ENCODE measurements at regions not wholly inside any gene's neighbourhood (a gene's known extent, or its start where the extent isn't known, plus 50 kb on each side); places are given as distances from the start of the nearest gene placed in this dataset.
"Not testable (repeated sequence)": the region's sequence is repeated elsewhere in the genome, so short reads cannot be mapped to it uniquely, and the experiment has no call there.

DNA sequence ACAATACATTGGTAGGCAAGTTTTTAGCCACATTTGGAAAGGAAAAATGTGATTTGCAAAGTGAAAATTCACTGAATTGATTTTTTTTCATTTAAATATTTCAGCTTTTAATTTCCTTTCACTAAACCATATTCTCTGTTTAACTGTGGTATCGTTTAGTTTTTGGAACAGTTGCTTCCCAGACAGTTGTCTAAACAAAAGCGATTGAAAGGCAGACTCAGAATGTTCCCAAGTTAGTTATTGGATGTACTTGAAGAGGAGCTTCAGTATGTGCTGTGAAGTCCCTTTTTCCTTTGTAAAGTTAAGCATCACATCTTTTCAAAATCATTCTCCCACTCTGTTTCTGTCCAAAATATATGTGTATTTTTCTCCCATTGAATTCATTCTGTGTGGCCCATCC lies 623.4 kb upstream of the LUZP2 start:
- H3K36me3 Mint-ChIP-seq (ENCODE audit: low read depth), result no peaks in the 10 kb centered on the region
- no peak overlapping the region for H3K27ac Mint-ChIP-seq
- peaks cover 6% of the 10 kb centered on the region; the same call in 1 of the 2 replicates for H3K4me1 Mint-ChIP-seq (ENCODE audit: low read depth)
- H3K27me3 Mint-ChIP-seq (ENCODE audit: insufficient read depth), result 0 out of 2 replicates have a peak, but pooled peaks cover 1% of the 10 kb centered on the region
- TF ChIP-seq, protein P1, sequence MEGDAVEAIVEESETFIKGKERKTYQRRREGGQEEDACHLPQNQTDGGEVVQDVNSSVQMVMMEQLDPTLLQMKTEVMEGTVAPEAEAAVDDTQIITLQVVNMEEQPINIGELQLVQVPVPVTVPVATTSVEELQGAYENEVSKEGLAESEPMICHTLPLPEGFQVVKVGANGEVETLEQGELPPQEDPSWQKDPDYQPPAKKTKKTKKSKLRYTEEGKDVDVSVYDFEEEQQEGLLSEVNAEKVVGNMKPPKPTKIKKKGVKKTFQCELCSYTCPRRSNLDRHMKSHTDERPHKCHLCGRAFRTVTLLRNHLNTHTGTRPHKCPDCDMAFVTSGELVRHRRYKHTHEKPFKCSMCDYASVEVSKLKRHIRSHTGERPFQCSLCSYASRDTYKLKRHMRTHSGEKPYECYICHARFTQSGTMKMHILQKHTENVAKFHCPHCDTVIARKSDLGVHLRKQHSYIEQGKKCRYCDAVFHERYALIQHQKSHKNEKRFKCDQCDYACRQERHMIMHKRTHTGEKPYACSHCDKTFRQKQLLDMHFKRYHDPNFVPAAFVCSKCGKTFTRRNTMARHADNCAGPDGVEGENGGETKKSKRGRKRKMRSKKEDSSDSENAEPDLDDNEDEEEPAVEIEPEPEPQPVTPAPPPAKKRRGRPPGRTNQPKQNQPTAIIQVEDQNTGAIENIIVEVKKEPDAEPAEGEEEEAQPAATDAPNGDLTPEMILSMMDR (IDR thresholded peaks at IDR 0.05), result no peak
- H3K9me3 Mint-ChIP-seq, result peaks cover 4% of the 10 kb centered on the region; the same call in 1 of the 2 replicates
- DNase-seq, result no peak
- H3K4me3 Mint-ChIP-seq, result no peak overlapping the region

- TF ChIP-seq, protein P1 (IDR thresholded peaks at IDR 0.05), result no peak
- peaks cover 7% of the 10 kb centered on the region for H3K4me1 Mint-ChIP-seq (ENCODE audit: low read depth)
- no peak for DNase-seq
- no peaks in the 10 kb centered on the region for H3K36me3 Mint-ChIP-seq (ENCODE audit: low read depth)
- H3K4me3 Mint-ChIP-seq, result no peak overlapping the region
- H3K27ac Mint-ChIP-seq, result no peak overlapping the region
- no peaks in the 10 kb centered on the region for H3K9me3 Mint-ChIP-seq
- 0 out of 2 replicates have a peak, but pooled peaks cover 1% of the 10 kb centered on the region for H3K27me3 Mint-ChIP-seq (ENCODE audit: insufficient read depth)
Observed at GRCh38 chr11:23875176-23875850, 621.5 kb upstream of the LUZP2 start.

DNA sequence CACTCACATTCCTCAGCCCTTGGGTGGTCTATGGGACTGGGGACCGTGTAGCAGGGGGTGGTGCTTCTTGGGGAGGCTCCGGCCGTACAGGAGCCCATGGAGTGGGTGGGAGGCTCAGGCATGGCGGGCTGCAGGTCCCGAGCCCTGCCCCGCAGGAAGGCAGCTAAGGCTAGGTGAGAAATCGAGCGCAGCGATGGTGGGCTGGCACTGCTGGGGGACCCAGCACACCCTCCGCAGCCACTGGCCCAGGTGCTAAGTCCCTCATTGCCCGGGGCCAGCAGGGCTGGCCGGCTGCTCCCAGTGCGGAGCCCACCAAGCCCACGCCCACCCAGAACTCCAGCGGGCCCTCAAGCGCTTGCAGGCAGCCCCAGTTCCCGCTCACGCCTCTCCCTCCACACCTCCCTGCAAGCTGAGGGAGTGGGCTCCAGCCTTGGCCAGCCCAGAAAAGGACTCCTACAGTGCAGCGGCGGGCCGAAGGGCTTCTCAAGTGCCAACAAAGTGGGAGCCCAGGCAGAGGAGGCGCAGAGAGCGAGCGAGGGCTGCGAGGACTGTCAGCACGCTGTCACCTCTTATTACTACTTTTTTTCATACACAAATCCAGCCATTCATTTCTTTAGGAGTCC lies 613.3 kb upstream of the LUZP2 start:
- peaks cover 16% of the 10 kb centered on the region for H3K36me3 Mint-ChIP-seq (ENCODE audit: low read depth)

DNA sequence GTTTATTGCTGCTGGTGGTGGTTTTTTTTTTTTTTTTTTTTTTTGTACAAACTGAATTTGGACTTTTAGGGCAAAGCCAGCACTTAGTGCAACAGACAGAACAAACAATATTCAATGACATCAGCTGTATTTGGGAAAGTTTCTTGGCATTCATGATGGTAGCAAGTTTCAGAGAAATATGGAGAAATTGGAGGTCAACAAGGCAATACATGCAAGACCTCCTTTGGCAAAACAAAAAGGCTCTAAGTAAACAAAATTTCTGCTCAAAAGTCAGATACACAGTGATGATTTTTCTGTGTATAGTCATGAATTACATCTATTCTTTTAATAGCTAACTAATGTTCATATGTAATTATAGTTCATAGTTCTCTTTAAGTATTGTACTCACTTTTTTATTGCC lies 612.5 kb upstream of the LUZP2 start:
- peaks cover 13% of the 10 kb centered on the region for H3K4me1 Mint-ChIP-seq (ENCODE audit: low read depth)
- DNase-seq, result no peak
- no peak overlapping the region for H3K27ac Mint-ChIP-seq
- TF ChIP-seq, protein P1 (IDR thresholded peaks at IDR 0.05), result no peak
- no peak overlapping the region for H3K4me3 Mint-ChIP-seq
- no peaks in the 10 kb centered on the region; the same call in 1 of the 2 replicates for H3K27me3 Mint-ChIP-seq (ENCODE audit: insufficient read depth)
- peaks cover 15% of the 10 kb centered on the region for H3K9me3 Mint-ChIP-seq
- peaks cover 16% of the 10 kb centered on the region for H3K36me3 Mint-ChIP-seq (ENCODE audit: low read depth)

More for the DNA sequence above, 613.3 kb upstream of the LUZP2 start:
- Mint-ChIP-seq H3K9me3 (peaks cover 15% of the 10 kb centered on the region), H3K4me1 (ENCODE audit: low read depth) (peaks cover 13% of the 10 kb centered on the region)
- not testable (repeated sequence) for H3K27me3 Mint-ChIP-seq (ENCODE audit: insufficient read depth); H3K27ac Mint-ChIP-seq; H3K4me3 Mint-ChIP-seq; DNase-seq

GRCh38 chr11:23885801-23886200 lies 611.1 kb upstream of the LUZP2 start:
- Mint-ChIP-seq H3K4me1 (ENCODE audit: low read depth) (peaks cover 1% of the 10 kb centered on the region), H3K27ac (no peak overlapping the region), H3K36me3 (ENCODE audit: low read depth) (peaks cover 16% of the 10 kb centered on the region), H3K4me3 (no peak overlapping the region), H3K27me3 (ENCODE audit: insufficient read depth) (no peaks in the 10 kb centered on the region; the same call in 1 of the 2 replicates), H3K9me3 (peaks cover 15% of the 10 kb centered on the region)
- TF ChIP-seq, protein P1 (IDR thresholded peaks at IDR 0.05), result no peak
- DNase-seq, result no peak

DNA sequence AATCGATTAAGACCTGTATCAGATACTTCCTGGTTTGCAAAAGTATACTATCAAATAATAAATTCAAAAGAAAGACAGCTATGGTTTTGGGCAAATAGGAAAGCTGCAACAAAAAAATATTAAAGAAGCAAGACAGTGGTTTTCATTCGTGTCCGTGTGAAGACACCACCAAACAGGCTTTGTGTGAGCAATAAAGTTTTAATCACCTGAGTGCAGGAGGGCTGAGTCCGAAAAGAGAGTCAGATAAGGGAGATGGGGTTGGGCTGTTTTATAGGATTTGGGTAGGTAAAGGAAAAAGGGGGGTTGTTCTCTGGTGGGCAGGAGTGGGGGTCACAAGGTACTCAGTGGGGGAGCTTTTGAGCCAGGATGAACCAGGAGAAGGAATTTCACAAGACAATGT lies 609.7 kb upstream of the LUZP2 start:
- not testable (repeated sequence) for DNase-seq; H3K27ac Mint-ChIP-seq; H3K4me3 Mint-ChIP-seq; H3K4me1 Mint-ChIP-seq (ENCODE audit: low read depth); H3K27me3 Mint-ChIP-seq (ENCODE audit: insufficient read depth)
- Mint-ChIP-seq H3K36me3 (ENCODE audit: low read depth) (peaks cover 16% of the 10 kb centered on the region), H3K9me3 (peaks cover 15% of the 10 kb centered on the region)

All from HFFc6 (cell line).